NCI-H2029 treated with DMSO at 0.1 percent for 48 hours (cell line): ENCODE measurements at regions not wholly inside any gene's neighbourhood (a gene's known extent, or its start where the extent isn't known, plus 50 kb on each side); places are given as distances from the start of the nearest gene placed in this dataset.

Source experiments
- DNase-seq: peaks from one replicate; lab custom pipeline; 2025; lab: John Stamatoyannopoulos, UW

DNA sequence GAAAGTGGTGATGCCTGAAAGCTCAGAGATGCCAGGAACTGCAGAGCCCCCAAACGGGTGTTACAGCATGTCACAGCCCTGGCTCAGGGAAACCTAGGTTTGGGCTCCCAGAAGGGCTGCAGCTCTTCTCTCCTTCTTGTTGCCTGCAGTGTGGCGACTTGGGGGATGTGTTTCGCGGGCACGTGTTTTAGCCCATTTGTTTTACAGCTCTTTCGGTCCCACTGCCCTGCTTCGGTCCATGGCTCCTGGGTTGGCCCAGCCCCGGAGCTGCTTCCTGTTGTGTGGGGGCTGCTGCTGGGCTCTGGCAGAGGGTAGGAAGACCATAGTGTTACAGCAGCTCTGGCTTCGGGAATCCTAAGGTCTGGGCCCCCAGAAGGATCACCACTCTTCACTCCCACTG, 222.9 kb upstream of the RIOK2 start:
- DNase-seq = no peak

GRCh38 chr5:97406946-97407676, 224.1 kb upstream of the RIOK2 start:
- DNase-seq = no peak

- no peak for DNase-seq
These were observed 225.3 kb upstream of the RIOK2 start for GRCh38 chr5:97408331-97408730.

GRCh38 chr5:97412959-97413358, 229.9 kb upstream of the RIOK2 start:
- no peak for DNase-seq

DNA sequence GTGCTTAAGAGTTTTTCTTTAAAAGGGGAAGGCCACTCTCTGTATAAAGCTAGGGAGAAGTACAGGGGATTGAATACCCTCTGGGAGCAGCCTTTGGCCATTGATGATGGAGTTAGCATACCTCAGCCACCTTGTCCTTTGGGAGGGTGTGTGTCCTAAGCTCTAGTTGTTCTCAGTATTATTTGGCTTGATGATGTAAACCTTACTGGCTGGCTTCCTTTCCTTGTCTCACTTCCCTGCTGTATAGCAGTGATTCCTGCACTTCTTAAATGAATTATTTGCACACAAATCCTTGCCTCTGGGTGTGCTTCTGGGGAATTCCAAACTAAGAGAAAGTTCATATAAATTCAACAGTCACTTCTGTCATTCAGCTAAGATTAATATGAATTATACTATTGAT, 234.9 kb upstream of the RIOK2 start:
- DNase-seq = no peak

GRCh38 chr5:97418462-97418861, 235.4 kb upstream of the RIOK2 start:
- DNase-seq = no peak

- no peak for DNase-seq
These were observed 237.6 kb upstream of the RIOK2 start for GRCh38 chr5:97420646-97421045.

DNA sequence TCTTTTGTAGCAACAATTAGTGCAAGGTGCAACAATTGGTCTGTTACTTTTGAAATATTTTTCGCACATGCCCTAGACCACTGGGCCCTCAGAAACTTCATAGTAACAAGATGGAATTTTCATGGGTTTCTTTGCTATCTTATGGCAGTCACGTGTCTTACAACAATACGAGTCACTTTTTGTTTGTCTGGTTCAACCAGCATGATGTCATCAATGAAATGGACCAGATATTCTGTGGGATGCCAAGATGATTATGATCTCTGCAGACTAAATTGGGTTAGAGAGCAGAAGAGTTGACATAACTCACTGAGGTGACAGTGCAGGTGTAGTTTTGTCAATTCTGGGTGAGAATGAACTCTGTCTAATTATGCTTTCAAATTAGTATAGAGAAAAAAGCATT, 239.6 kb upstream of the RIOK2 start:
- DNase-seq = no peak

DNA sequence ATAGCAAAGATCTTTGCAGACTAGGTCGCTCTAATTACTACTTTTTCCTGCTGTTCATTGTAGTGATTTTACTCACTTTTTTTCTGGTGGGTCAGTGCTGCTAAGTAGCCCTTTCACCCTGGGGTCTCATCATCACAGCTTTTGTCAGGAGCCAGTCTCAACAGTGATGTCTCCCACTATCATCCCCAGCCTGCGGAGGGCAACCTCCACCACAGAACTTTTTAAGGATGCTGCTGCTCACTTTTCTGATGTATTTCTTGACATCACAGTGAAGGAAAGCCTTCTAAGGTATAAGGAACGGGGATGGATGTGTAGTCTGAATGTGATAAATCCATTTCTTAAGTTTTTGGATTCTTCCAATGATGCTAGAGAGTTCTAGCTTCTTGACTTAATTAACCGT, 242.5 kb upstream of the RIOK2 start:
- no peak for DNase-seq

GRCh38 chr5:97427235-97427634, 244.2 kb upstream of the RIOK2 start:
- no peak for DNase-seq

DNA sequence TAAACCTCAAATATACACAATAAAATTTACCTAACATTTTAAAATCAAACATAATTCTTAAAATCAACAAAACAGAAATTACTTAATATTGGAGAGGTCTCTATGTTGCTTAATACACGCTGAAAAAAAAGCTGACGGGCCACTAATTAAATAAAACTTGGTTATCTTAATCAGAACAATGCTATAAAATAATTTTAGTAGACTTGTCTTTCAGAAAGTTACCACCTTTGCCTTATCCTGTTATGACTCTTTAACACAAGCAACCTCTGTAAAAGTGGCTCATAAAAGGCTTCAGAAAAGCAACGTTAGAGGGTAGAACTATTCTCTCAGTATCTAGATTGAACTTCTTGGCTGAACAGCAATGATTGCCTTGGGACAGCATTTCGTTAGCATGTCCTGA, 251.0 kb upstream of the RIOK2 start:
- no peak for DNase-seq

DNA sequence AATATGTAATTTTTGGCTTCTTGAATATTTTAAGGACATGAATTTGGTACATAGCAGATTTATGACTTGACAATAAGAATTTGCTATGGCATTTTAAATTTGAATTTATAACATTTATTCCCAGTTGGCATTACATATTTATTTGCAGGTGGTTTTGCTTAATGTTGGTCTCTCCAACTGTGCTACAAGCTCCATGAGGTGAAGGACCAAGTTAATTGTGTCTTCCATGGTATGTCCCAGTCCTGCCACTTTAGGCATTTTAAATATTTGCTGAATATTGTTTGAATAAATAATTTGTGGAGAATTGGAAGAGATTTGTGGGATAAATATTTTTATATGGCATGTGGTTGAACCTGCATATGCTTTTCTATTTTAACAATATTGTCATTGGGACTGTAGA, 253.4 kb upstream of the RIOK2 start:
- DNase-seq = no peak

DNA sequence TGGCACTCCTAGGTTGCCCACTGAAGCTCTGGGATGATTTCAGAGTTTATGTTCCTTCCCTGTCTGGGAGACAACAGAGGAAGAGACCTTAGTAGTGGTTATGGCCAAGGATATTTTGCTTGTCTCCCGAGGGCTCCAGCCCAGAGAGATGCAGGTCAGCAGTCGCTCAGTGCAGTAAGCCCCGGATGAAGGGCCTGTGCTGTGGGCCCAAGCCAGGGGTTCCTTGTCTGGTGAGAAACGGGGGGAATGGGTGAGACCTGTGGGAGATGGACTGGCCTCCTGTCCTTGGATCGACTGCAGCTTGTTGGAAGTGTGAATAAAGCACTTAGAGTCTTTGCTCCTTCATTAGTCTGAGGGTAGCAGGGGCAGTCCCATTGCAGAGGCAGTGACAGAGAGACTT, 260.7 kb upstream of the RIOK2 start:
- no peak for DNase-seq

DNA sequence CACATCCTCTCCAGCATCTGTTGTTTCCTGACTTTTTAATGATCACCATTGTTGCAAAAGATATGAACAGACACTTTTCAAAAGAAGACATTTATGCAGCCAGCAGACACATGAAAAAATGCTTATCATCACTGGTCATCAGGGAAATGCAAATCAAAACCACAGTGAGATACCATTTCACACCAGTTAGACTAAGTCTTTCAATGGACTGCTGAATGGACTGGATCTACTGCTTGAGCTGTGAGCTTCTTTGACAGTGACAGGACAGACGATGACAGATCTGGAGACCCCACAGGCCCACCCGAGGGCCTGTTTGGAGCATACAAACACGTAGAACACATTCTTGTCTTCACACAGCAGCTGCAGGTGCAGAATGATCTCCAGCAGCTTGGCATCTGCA, 266.1 kb upstream of the RIOK2 start:
- DNase-seq = no peak

DNA sequence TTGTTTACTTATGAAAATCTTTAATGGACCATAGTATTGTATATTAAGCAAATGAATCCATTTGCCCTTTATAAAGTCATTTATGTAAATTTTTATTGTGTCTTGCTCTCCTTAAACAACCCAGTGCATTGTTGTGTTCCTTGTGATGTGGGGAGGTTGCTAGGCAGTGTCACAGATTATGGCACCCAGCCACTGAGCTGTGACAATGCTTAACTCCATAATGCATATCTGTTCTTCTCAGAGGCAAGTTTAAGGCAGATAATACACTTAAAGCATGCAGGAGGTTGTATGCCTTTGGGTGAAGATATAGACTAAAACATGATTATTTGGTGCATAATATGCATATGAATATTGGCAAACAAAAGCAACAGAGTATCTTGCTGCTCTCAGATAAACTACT, 269.6 kb upstream of the RIOK2 start:
- no peak for DNase-seq

- no peak for DNase-seq
These were observed 270.2 kb upstream of the RIOK2 start for GRCh38 chr5:97453263-97453662.

GRCh38 chr5:97454015-97454414, 271.0 kb upstream of the RIOK2 start:
- no peak for DNase-seq

GRCh38 chr5:97455996-97456395, 272.9 kb upstream of the RIOK2 start:
- DNase-seq = no peak

DNA sequence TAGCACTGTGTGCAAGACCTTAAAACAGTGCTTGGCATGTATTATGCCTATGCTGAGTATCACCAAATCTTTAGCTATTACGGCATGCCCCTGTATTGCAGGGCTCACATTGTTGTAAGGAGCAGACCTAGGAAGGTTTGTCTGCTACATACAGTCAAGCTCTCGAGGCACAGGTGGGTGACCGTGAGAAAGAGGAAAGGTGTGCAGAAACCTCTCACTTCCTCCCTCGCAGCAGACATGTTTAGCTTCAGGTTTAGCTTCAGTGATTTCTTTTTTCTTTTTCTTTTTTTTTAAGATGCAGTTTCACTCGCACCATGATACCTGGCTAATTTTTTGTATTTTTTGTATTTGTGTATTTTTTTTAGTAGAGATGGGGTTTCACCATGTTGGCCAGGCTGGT, 275.8 kb upstream of the RIOK2 start:
- DNase-seq = no peak

DNA sequence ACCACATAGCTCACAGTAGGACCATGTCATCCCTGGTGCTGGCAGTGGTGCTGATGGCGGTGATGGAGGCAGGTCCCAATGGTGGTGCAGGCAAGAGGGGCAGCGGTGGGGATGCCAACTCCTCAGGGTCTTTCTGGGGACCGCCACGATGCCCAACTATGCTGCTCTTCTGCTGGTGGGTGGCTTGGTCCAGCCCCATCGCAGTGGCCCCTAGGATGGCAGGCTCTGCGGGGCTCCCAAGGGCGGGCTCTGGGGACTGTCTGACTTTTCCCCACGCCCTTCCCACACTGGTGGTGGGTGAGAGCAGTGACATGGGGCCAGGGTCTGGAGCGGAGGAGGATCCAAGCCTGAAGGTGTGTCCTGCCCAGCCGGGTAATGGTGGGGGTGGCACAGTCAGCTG, 288.9 kb upstream of the RIOK2 start:
- DNase-seq = no peak

DNA sequence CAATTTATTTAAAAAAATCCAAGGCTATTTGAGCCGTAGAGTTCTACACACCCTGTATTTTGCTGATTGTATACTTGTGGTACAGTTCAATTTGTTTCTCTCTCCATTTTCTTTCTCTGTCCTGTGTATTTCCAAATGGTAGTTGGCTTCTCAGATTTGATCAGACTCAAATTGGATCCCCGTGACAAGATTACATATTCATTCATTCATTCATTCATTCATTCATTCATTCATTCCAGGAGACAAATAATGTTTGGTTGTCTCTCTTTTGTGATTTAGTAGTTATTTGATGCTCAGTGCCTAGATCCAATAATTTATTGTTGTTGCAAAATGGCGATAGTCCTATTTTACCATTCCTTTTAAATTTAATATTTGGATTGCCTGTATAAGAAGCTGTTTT, 292.8 kb upstream of the RIOK2 start:
- no peak for DNase-seq

DNA sequence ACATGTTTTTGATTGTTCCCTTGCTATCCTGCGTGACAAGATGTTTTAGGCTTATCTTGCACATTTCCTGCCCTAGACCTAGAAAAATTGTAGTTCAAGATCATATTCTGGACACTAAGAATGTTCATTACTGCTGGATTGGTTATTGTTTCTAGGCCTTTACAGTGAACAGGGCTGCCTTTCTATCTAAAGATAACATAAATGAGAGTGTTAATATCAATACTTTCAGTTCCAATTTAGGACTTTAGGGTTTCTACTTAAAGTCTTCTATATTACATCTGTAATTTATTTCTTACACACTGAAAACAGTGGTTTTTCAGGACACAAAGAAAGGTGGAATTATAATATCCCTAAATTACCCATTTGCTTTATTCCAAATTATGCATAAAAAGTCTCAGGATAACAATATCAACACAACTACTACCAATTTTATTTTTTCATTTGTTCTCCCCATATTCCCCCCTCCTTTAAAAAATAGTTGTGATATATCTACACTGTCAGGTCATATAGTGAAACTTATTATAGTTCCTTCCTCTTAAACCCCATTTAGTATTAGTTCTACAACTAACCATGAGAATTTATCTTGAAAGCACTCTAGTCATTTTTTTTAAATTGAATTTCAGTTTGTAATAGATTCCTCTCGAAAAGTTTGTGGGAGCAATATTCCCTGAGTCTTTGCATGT, 293.9 kb upstream of the RIOK2 start:
- DNase-seq = no peak

GRCh38 chr5:97478483-97478882, 295.4 kb upstream of the RIOK2 start:
- DNase-seq = no peak

GRCh38 chr5:97480313-97480712, 297.3 kb upstream of the RIOK2 start:
- no peak for DNase-seq
